ENCODE measurements at regions not wholly inside any gene's neighbourhood (a gene's known extent, or its start where the extent isn't known, plus 50 kb on each side); places are given as distances from the start of the nearest gene placed in this dataset.

- TF ChIP-seq CTCF (IDR thresholded peaks at IDR 0.05), result no peak
- no peak for TF ChIP-seq EP300 (IDR thresholded peaks at IDR 0.05)
- TF ChIP-seq POLR2A (IDR thresholded peaks at IDR 0.05), result no peak
- no peak for TF ChIP-seq POLR2AphosphoS5 (IDR thresholded peaks at IDR 0.05)
Measured at GRCh38 chr18:78422336-78422735, 557.3 kb upstream of the SALL3 start.

Data from sigmoid colon (tissue), 4 donors.